Posterior vena cava (tissue), 2 donors: ENCODE measurements at regions not wholly inside any gene's neighbourhood (a gene's known extent, or its start where the extent isn't known, plus 50 kb on each side); places are given as distances from the start of the nearest gene placed in this dataset.
"Not testable (repeated sequence)": the region's sequence is repeated elsewhere in the genome, so short reads cannot be mapped to it uniquely, and the experiment has no call there.

ENCODE experiments used
- DNase-seq: peaks from one replicate; pipeline ENCODE4 v3.0.0-alpha.2; 2020; ENCODE audit warnings: low spot score
- intact Hi-C, 2 donors: fragments of 100-400 bp; cut with DNase I; formaldehyde crosslinking; loops; one replicate each; pipeline versions ENCODE4 v1.14.1 to v1.14.2; 2022 to 2023
- donor health status: DM: yes; HTN: yes; CAD: no.
- donor health status: DM: yes; HTN: yes; CAD: no.

DNA sequence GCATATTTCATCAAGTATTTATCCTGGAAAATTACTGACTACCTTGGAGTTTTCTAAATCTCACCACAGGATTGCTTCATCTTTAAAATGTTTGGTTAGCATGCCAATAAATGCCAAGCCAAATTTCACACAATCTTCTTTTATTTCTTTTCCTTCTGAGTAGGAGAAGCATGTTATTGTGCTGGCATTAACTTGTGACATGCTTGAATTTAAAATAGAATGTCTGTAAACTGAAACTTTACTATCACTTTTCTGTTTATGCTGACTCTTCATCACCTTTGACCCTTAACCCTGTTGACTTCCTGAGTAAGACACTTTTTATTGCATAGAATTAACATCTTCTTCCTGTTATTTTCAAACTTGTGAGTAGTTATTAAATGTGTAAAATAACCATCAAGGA lies 56.2 kb upstream of the LRRTM4 start:
- intact Hi-C loops, result no loop called here
- no peak for DNase-seq

DNA sequence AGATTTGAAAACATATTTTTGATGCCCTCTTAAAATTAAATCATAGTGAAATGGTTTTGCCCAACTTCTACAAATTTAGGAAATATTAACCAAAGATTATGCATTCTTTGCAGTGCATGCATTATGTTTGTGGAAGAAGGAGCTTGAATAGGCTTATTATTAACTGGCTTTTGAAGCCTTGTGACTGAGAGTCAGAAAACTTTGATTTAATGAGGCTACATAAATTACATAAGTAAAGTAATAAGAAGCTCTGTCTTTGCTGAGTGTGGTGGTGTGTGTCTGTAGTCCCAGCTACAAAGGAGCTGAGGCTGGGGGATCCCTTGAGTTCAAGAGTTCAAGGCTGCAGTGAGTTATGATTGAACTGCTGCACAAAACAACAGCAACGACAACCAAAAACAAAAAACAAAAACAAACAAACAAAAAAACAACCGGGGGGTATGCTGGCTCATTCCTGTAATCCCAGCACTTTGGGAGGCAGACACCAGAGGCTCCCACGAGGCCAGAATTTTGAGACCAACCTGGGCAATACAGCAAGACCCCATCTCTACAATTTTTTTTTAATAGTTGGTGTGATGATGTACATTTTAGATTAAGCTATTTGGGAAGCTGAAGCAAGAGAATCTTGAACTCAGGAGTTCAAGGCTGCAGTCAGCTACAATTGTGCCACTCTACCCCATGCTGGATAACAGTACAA lies 57.0 kb upstream of the LRRTM4 start:
- intact Hi-C loops, result no loop called here
- no peak for DNase-seq

DNA sequence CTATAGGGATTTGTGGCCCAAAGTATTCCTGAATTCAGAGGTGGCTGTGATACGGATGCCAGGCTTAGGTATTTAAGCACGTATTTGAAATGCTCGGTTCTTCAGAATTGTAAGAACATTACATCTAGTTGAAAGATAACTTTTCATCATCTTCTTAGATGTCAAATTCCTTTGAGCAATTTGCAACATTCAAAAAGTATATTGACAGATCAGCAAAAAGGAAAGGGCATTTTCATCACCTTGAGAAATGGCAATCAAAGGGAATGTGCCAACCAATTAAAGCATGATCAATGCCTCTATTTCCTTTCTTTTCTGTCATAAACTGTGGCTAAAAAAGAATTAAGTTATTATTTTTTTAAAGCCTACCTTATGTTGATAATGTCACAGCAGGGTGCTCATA lies 66.3 kb upstream of the LRRTM4 start:
- no peak for DNase-seq
- intact Hi-C loops, result no loop called here

- peak; percentile 69 for DNase-seq
- intact Hi-C loops, result no loop called here
Measured at GRCh38 chr2:77590298-77590917, 68.2 kb upstream of the LRRTM4 start.

DNA sequence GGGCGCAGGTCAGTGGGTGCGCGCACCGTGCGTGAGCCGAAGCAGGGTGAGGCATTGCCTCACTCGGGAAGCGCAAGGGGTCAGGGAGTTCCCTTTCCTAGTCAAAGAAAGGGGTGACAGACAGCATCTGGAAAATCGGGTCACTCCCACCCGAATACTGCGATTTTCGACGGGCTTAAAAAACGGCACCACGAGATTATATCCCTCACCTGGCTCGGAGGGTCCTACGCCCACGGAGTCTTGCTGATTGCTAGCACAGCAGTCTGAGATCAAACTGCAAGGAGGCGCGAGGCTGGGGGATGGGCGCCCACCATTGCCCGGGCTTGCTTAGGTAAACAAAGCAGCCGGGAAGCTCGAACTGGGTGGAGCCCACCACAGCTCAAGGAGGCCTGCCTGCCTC lies 70.8 kb upstream of the LRRTM4 start:
- DNase-seq, intact Hi-C loops: not testable (repeated sequence)

DNA sequence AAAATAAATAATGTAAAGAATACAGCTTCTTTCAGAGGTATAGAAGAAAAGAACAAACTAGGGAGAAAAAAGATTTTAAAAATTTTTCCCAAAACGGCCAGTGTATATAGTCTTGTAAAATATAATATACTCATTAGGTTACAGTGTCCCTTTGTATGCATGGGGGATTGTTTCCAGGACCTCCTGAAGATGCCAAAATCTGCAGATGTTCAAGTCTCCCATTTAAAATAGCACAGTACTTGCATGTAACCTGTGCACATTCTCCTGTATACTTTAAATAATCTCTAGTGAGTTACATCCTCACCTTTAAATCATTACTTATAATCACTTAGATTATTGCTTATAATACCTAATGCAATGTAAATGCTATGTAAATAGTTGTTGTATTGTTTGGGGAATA lies 80.6 kb upstream of the LRRTM4 start:
- intact Hi-C loops, result no loop called here
- no peak for DNase-seq

DNA sequence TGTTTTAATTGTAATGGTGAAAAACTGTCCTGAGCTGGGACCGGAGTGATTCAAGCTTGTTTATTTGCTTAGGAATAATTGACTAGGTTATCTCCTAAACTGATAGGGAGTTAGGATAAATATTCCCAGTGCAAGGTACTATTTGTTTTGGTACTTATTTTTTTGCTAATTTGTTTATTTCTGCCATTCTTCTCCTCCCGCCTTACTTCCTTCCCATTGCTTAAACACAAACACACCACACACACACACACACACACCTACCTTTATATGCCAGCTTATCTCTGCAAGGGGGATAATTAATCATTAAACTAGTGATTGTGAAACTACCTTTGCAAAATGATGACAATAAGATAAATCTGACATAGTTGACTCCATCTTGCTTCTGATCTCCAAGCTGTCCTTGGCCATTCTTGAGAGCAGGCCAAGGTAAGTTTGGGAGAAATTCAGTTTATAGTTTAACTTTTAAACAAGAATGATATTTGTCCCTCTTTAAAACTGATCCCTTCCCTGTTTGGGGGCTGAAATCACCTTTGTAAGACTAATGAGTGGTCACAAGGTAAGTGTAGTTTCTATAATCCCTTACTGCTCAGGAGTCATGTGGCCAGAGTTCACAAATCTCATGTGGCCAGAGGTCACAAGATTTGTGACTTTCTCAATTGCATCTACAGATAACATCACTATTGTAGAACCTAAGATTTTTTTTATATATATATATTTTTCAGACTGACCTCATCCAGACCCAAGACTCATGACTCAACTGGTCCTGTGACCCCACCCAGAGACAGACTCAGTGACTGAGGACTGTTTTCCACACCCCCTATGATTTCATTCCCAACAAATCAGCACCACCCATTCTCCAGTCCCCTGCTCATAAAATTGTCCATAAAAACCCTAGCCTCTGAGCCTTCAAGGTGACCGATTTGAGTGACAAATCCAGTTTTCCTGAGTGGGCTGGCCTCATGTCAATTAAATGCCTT lies 83.1 kb upstream of the LRRTM4 start:
- intact Hi-C loops, result no loop called here
- no peak for DNase-seq

DNA sequence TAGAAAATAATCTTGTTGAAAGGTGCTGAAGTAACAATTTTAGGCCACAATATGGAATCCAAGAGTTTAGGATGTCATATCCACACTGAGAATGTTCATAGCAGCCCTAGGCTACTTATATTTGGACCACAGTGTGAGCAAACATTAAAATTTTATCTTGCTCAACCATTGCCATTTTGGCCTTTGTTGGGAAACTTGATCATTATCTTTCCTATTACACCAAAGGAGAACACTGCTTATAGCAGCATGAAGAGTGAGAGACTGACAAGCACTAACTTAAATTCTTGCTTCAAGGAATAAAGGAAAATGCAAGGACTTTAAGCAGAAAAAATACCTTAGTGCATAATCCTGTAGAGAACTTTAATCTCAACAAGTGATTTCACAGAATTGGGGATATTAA lies 86.3 kb upstream of the LRRTM4 start:
- no peak for DNase-seq
- intact Hi-C loops, result no loop called here

DNA sequence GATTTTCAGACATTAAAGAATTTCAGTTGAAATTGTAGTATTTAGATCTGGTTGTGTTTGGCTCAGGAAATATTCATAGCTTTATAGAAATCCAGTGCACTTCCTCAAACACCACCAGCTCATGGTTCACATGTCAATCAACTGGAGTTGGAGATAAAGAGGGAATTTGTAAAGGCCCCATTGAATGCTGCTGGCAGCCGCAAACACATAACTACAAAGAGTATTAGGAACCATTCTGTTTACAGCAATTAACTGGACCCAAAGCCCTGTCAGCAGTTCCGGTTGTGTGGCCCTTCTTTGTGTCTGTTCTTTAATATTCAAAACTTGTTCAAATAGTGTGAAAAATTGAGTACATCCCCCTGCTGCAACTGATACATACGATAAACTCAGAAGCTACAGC lies 107.4 kb upstream of the LRRTM4 start:
- no peak for DNase-seq
- intact Hi-C loops, result no loop called here

DNA sequence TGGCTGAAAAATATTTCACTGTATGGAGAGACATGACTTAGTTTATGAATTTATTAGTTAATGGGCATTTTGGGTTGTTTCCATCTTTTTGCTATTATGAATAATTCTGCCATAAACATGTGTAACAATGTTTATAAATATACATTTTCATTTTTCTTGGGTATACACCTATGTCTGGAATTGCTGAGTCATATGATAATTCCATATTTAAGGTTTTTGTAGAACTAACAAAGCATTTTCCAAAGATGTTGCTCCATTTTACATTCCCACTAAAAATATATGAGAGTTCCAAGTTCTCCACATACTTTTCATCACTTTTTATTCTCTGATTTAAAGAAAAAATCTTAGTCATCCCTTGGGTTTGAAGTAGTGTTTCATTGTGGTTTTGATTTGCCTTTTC lies 108.8 kb upstream of the LRRTM4 start:
- intact Hi-C loops, result no loop called here
- DNase-seq, result no peak

DNA sequence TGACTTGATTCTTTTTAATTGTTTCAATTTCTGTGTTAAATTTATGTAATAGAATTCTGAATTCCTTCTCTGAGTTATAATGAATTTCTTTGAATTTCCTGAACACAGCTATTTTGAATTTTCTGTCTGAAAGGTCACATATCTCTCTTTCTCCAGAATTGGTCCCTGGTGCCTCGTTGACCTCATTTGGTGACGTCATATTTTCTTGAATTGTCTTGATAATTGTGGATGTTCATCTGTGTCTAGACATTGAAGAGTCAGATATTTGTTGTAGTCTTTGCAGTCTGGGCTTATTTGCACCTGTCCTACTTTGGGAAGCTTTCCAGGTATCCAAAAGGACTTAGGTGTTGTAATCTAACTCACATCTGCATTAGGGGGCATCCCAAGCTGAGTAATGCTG lies 111.4 kb upstream of the LRRTM4 start:
- intact Hi-C loops, result no loop called here
- DNase-seq, result no peak

DNA sequence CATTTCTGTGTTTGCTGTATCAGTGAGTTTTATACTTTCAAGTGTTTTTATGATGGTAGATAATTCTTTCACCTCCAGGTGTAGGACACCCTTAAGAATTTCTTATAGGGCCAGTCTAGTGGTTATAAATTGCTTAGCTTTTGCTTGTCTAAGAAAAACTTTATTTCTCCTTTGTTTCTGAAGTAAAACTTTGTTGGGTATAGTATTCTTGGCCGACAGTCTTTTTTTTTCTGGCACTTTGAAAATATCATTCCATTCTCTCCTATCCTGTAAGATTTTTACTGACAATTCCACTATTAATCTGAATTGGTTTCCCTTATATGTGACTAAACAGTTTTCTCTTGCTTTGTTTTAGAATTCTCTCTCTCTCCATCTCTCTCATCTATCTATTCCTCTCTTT lies 118.7 kb upstream of the LRRTM4 start:
- no peak for DNase-seq
- intact Hi-C loops, result no loop called here

DNA sequence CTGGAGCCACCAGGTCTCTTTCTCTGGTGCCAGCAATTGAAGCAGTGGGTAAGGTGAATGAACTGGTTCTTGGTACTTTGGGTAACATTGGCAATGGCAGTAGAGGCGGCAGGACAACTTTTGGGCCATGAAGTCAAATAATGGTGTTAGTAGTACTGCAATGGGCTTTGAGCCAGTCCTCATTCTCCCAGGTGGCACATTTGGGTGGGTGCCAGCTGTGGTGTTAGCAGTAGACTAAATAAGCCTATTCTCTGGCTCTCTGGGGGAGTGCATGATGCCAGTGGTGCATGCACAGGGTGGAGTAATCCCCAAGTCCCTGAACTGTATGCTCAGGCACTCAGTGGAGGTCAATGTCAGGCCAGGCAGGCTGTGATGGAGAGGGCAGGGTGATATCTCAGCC lies 120.2 kb upstream of the LRRTM4 start:
- peak; percentile 32 for DNase-seq
- intact Hi-C loops, result no loop called here

- intact Hi-C loops, result no loop called here
- no peak for DNase-seq
Measured at GRCh38 chr2:77649856-77650255, 127.7 kb upstream of the LRRTM4 start.

GRCh38 chr2:77652499-77652898 lies 130.3 kb upstream of the LRRTM4 start:
- intact Hi-C loops, result no loop called here

GRCh38 chr2:77664491-77664890 lies 142.3 kb upstream of the LRRTM4 start:
- intact Hi-C loops, result no loop called here
- DNase-seq, result no peak

More at GRCh38 chr2:77652499-77652898, 130.3 kb upstream of the LRRTM4 start:
- DNase-seq, result no peak

DNA sequence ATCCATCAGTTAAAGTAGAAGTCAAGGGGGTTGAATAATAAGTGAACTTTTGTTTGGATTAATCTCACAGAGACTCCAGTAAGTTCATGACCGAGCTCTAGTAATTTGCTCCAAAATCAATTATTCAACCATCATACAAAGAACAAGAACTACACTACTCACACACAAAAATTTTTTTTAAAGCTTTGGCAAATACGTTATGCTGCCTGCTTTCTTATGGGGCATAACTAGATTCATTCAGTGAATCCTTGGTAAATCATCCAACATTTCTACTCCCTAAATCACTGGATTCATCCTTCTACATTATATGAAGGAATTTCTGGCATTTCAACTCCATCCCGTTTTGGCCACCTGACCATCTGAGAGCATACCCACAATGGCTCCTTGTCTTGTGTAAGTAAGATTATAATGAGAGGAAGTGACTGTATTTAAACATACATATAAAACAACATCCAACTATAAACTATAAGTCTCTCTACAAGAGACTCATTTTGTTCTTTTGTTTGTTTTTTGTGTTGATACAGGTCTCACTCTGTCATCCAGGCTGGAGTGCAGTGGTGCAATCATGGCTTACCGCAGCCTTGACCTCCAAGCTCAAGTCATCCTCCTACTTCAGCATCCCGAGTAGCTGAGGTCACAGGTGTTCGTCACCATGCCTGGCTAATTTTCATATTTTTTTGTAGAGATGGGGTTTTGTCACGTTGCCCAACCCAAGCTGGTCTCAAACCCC lies 144.2 kb upstream of the LRRTM4 start:
- peak; percentile 22 for DNase-seq
- intact Hi-C loops, result no loop called here

GRCh38 chr2:77684543-77685319 lies 162.6 kb upstream of the LRRTM4 start:
- intact Hi-C loops, DNase-seq: not testable (repeated sequence)

DNA sequence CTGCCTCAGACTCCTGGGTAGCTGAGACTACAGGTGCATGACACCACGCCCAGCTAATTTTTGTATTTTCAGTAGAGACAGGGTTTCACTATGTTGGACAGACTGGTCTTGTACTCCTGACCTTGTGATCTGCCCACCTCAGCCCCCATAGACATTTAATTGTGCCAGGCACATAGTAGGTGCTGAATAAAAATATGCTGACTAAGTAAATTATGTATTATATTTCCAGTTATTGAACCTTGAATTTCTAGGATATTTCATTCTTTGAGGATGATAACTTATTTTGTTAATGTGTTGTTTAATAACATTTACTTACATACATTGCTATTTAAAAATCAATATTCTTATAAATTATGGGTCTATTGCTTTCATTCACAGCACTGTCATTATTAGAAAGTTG lies 190.4 kb upstream of the LRRTM4 start:
- intact Hi-C loops, result no loop called here
- no peak for DNase-seq
